OCI-LY3 (cell line): ENCODE measurements at regions not wholly inside any gene's neighbourhood (a gene's known extent, or its start where the extent isn't known, plus 50 kb on each side); places are given as distances from the start of the nearest gene placed in this dataset.

Experiments used
- EZH2phosphoT487 ChIP-seq: fragments of 200-600 bp; shearing (Covaris generic); IDR thresholded peaks from 2 replicates; pipeline ENCODE4 v1.6.1; 2018; ENCODE audit warnings: antibody characterized with exemption, mixed run types, low read depth
- TF ChIP-seq, protein P1 (sequence below): fragments of 200-600, 300-600 bp; sonication (generic); IDR thresholded peaks from 2 replicates; pipeline ENCODE4 v1.5.1; 2014; ENCODE audit warnings: antibody characterized with exemption, low read length, low read depth

DNA sequence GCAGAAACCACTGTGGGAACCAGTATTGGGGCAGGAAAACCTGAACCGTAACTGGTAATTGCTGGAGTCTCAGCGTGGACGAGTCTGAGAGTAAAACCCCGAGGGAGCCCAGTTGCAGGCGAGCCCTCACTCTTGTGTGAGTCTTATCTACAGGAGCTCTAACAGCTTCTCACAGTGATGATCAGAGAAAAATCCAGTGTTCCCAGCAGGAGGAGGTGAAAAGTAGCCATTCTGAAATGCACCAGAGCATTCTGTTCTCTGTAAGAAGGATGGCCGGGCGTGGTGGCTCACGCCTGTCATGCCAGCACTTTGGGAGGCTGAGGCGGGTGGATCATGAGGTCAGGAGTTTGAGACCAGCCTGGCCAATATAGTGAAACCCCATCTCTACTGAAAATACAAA is 161.2 kb downstream of the COPRS start:
- TF ChIP-seq, protein P1, sequence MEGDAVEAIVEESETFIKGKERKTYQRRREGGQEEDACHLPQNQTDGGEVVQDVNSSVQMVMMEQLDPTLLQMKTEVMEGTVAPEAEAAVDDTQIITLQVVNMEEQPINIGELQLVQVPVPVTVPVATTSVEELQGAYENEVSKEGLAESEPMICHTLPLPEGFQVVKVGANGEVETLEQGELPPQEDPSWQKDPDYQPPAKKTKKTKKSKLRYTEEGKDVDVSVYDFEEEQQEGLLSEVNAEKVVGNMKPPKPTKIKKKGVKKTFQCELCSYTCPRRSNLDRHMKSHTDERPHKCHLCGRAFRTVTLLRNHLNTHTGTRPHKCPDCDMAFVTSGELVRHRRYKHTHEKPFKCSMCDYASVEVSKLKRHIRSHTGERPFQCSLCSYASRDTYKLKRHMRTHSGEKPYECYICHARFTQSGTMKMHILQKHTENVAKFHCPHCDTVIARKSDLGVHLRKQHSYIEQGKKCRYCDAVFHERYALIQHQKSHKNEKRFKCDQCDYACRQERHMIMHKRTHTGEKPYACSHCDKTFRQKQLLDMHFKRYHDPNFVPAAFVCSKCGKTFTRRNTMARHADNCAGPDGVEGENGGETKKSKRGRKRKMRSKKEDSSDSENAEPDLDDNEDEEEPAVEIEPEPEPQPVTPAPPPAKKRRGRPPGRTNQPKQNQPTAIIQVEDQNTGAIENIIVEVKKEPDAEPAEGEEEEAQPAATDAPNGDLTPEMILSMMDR: no peak
- no peak for TF ChIP-seq EZH2phosphoT487
